ENCODE measurements at regions not wholly inside any gene's neighbourhood (a gene's known extent, or its start where the extent isn't known, plus 50 kb on each side); places are given as distances from the start of the nearest gene placed in this dataset.
"Not testable (repeated sequence)": the region's sequence is repeated elsewhere in the genome, so short reads cannot be mapped to it uniquely, and the experiment has no call there.

DNA sequence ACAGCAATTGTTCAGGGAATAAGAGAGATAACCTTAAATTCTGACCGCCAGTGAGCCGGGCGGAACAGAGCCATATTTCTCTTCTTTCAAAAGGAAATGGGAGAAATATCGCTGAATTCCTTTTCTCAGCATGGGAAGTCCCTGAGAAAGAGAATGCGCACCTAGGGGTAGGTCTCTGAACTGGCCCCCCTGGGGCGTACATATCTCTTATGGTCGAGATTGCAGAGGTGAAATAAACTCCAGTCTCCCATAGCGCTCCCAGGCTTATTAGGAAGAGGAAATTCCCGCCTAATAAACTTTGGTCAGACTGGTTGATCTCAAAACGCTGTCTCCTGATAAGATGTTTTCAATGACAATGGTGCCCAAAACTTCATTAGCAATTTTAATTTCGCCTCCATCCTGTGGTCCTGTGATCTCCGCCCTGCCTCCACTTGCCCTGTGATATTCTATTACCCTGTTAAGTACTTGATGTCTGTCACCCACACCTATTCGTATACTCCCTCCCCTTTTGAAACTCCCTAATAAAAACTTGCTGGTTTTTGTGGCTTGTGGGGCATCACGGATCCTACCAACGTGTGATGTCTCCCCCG is 195.8 kb upstream of the HMCN1 start:
- DNase-seq: not testable (repeated sequence)

DNA sequence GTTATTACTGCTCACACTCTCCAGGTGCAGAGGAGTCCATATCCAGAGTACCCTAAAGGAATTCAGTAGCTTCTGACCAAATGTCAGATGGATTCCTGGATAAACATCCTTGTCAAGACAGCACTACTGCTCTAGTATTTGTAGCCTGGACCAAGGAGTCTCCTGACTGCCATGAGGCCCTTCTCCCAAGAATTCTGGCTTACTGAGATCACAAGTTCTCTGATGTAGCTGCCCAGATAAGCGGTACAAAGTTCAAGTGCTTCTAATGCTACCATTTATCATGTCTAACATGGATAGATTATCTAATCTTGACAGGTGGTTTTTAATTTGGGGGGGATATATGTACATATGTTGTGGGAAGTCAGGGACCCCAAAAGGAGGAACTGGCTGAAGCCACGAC is 196.6 kb upstream of the HMCN1 start:
- no peak for DNase-seq

DNA sequence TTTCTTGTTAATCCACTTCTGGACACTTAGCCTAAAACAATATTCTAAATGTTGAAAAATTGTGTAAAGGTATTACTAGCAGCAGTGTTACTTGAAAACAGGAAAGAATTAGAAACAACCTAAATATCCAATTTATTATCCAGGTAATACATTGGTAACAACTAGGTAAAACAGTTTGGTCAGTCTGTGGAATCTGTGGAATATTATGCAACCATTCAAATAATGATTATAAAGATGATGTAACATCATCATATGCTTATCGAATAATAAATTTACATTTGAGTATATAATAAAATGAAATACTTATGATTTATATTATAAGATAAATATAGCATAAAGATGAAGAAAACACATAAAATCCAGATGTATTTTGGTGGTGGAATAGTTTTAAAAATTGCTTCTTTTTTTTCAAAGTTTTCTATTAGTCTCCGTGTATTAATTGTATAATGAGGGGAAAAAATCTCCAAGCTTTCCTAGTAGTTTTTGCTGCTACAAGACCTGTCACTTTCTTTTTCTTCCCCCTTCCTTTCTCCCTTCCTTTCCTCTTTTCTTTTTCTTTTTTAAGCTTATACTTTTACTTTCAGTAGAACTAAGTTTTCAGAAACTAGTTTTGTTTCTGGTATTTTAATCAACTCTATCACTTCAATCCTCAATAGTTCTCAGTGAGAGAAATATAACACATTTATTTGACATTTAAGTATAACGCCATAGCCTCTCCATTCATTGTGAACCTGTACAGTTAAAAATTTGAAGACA is 197.8 kb upstream of the HMCN1 start:
- DNase-seq: no peak

GRCh38 chr1:185535621-185536020 is 198.6 kb upstream of the HMCN1 start:
- DNase-seq: no peak

GRCh38 chr1:185534801-185535200 is 199.4 kb upstream of the HMCN1 start:
- DNase-seq: no peak

DNA sequence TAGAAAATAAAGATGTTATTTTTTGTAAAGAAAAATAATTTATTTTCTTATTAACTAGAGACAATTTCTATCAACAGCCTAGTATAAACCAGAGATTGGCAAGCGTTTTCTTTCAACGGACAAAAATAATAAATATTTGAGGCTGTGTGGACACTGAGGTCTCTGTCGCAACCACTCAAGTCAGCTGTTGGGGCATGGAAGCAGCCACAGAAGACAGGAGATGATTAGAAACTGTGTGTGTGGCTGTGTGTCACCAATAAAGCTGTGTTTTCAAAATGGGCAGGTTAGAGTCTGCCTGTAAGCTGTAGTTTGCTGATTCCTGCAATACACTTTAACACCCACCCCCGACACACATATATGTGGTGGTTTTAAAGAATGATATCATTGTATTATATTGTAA is 200.6 kb upstream of the HMCN1 start:
- DNase-seq: no peak

GRCh38 chr1:185532856-185533255 is 201.3 kb upstream of the HMCN1 start:
- DNase-seq: no peak

- DNase-seq: no peak
Observed at GRCh38 chr1:185531838-185532237, 202.4 kb upstream of the HMCN1 start.

DNA sequence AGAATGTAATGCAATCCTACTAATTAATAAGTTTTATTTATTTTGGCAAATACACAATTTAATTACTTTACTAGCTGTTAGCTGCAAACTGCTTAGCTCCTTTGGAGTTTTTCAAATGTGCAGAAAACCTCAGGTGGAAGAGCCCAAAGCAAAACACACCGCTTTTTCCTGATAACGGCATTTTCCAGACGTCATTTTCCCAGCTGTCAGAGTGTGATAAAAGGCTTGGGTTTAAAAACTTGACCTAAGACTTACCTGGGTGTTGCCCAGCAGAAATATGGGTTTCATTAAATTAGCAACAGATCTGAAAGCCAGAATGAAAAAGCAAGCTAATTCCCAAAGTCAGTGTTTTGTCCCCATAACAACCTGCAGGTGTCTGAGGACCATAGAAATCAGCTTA is 204.0 kb upstream of the HMCN1 start:
- DNase-seq: no peak

- no peak for DNase-seq
Observed at GRCh38 chr1:185529673-185530072, 204.5 kb upstream of the HMCN1 start.

GRCh38 chr1:185528084-185528676 is 206.0 kb upstream of the HMCN1 start:
- no peak for DNase-seq

GRCh38 chr1:185526344-185527307 is 207.6 kb upstream of the HMCN1 start:
- no peak for DNase-seq

GRCh38 chr1:185520188-185520920 is 203.3 kb upstream of the IVNS1ABP start:
- DNase-seq: no peak

GRCh38 chr1:185517808-185518419 is 200.9 kb upstream of the IVNS1ABP start:
- peak; percentile 12 for DNase-seq

DNA sequence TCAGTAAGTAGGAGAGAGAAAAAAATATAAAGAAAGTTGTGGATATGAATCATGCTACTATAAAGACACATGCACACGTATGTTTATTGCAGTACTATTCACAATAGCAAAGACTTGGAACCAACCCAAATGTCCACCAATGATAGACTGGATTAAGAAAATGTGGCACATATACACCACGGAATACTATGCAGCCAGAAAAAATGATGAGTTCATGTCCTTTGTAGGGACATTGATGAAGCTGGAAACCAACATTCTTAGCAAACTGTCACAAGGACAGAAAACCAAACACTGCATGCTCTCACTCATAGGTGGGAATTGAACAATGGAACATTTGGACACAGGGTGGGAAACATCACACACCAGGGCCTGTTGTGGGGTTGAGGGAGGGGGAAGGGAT is 200.3 kb upstream of the IVNS1ABP start:
- DNase-seq: not testable (repeated sequence)

GRCh38 chr1:185515696-185516095 is 198.7 kb upstream of the IVNS1ABP start:
- no peak for DNase-seq

GRCh38 chr1:185514311-185514710 is 197.3 kb upstream of the IVNS1ABP start:
- no peak for DNase-seq

DNA sequence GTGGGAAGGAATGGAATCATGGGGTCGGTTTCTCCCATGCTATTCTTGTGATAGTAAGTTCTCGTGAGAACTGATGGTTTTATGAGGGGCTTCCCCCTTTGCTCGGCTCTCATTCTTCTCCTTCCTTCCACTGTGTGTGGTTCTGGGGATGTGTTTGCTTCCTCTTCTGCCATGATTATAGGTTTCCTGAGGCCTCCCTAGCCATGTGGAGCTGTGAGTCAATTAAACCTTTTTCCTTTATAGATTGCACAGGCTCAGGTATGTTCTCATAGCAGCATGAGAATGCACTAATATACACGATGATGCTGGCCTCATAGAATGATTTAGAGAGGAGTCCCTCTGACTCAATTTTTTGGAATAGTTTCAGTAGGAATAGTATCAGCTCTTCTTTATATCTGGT is 195.4 kb upstream of the IVNS1ABP start:
- DNase-seq: no peak

DNA sequence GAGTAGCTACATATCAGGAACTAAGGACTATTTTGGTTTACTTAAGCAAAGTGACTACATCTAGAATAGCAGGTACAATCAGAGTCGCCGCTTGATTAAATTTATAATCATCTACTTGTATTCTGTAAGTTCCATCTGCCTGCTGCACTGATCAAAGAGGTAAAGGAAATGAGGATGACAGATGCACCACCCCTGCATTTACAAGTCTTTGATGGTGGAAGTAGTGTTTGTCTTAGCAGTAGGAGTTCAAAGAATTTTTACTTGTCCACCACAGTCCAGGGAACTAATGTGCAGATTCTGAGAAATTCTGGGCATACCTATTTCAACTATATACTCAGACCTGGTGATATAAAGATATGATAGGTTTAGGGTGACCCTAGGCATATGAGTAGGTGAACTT is 184.1 kb upstream of the IVNS1ABP start:
- DNase-seq: no peak

GRCh38 chr1:185500001-185500626 is 183.1 kb upstream of the IVNS1ABP start:
- no peak for DNase-seq

DNA sequence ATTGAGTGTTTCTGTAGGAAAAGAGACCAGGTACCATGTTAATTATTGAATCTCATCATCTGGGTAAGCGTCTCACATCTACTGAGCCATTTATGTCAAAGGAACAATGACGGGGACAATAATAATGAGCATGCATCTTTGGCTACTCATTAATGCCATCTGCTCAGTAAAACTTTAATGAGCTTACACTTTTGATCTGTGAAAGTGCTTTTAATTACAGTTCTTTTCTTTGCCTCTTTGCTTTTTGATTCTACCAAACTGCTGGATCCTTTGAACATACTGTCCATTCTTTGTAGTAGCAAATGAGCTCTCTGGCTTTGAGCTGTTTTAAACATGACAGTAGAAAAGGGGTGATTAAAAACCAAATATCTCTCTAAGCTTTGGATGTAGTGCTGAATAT is 181.2 kb upstream of the IVNS1ABP start:
- no peak for DNase-seq

DNA sequence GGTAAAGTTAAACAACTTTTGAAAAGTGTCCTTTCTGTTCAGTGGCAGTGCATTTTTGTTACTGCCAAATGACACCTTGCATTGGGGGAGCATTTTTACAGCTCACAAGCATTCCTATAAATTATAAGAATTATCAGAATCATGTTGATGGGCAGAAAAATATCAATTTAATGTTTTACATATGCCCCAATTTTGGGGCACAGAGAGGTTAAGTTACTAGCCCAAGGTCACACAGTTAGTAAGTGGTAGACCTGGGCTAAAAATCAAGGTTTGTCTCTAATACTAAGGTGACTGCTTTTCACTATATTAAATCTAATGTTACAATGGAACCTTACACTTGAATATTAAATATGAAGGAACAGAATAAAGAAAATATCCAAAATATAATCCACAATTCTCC is 180.1 kb upstream of the IVNS1ABP start:
- DNase-seq: no peak
